Aorta (tissue), 5 donors: ENCODE measurements at regions not wholly inside any gene's neighbourhood (a gene's known extent, or its start where the extent isn't known, plus 50 kb on each side); places are given as distances from the start of the nearest gene placed in this dataset.

Experiments
- ATAC-seq: fragments of 200-7000 bp; cut with Tn5 transposase; one replicate; pipeline ENCODE4 v1.9.1; 2022; ENCODE audit warnings: moderate library complexity; ENCODE audit not compliant: low FRiP score
- DNase-seq, 2 donors: peaks; one replicate each; pipeline ENCODE4 v3.0.0-alpha.2; 2020
- H3K27ac ChIP-seq, 2 donors: one replicate each; pipeline ENCODE4 v1.5.1; 2013; ENCODE audit warnings: low read length in 2 of 2, mild to moderate bottlenecking in 2 of 2, moderate library complexity in 2 of 2, control low read depth in 1 of 2, inconsistent platforms in 1 of 2, low read depth in 1 of 2
- H3K27me3 ChIP-seq, 2 donors: one replicate each; pipeline ENCODE4 v1.6.1; 2013; ENCODE audit warnings: control low read depth in 1 of 2, low read length in 1 of 2, mild to moderate bottlenecking in 1 of 2, moderate library complexity in 1 of 2; ENCODE audit not compliant: insufficient read depth in 2 of 2, control insufficient read depth in 1 of 2
- H3K36me3 ChIP-seq, 2 donors: one replicate each; pipeline ENCODE4 v1.6.1; 2013; ENCODE audit warnings: control low read depth in 1 of 2, low read length in 1 of 2, mild to moderate bottlenecking in 1 of 2; ENCODE audit not compliant: insufficient read depth in 2 of 2, control insufficient read depth in 1 of 2
- H3K4me1 ChIP-seq, 2 donors: one replicate each; pipeline ENCODE4 v1.6.1; 2013; ENCODE audit warnings: low read length in 2 of 2, control low read depth in 1 of 2, mild to moderate bottlenecking in 1 of 2, moderate library complexity in 1 of 2; ENCODE audit not compliant: insufficient read depth in 2 of 2, control insufficient read depth in 1 of 2
- H3K4me3 ChIP-seq, 2 donors: one replicate each; pipeline ENCODE4 v1.5.1; 2013; ENCODE audit warnings: low read length in 2 of 2, control low read depth in 1 of 2, mild to moderate bottlenecking in 1 of 2
- H3K9me3 ChIP-seq: one replicate; pipeline ENCODE4 v1.6.1; 2013; ENCODE audit warnings: mild to moderate bottlenecking, low read length; ENCODE audit not compliant: control insufficient read depth
- WGBS, 2 donors: extraction: QIAGEN DNeasy Blood & Tissue Kit; methylation state at CpG; one replicate each; pipeline ENCODE4 v1.1.7; 2013; 5-methylcytosine and 5-hydroxymethylcytosine counted together
- intact Hi-C, 2 donors: fragments of 100-400 bp; cut with DNase I; formaldehyde crosslinking; loops; one replicate each; pipeline versions ENCODE4 v1.14.2 to v1.15.0; 2022
- donor health status: healthy with polysubstance abuse.
- donor health status: Bipolar disorder and iron deficiency.
- donor health status: DM: no; HTN: no; CAD: no.
- donor health status: DM: no; HTN: no; CAD: no.
- donor health status: DM: yes; HTN: yes; CAD: no.

DNA sequence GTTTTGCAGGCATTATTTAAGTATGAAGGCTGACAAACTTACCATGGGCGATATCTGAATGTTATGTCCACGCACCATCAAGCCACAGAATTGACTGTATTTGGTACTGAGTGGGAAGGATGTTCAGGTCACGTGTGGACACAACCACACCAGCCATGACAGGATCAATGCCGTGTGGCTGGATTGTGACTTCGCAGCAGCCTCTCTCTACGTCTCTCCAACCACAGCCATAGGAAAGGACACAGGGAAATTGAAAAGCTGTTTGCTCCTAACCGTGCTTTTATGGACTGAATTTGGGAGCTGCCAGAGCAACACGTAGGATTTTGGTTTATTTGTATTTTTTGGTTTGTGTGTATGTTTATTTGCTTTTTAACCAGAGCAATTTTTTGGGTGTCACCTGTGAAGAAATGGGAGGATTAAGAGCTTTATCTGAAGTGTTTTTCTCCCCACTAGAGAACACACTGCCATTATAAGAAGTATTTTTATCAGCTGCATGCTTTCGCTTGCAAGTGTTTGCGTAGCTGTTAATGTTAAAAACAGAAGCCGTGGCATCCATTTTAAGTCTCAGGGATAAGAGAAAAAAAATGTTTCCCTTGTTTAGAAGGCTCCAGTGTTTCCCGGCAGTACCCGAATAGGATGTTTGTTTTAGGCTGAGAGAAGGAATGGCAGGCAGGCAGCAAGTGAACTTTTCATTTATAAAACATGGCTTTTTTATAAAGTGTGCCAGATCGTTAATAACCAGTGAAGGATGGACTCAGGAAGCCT is 401.1 kb upstream of the NFE2L3 start:
- H3K27ac ChIP-seq: peak overlapping the region; percentile 96
- H3K9me3 ChIP-seq: no peaks in the 10 kb centered on the region
- intact Hi-C loops: loop anchor here (5.0 kb wide), 2 partner anchors 96 to 101 kb away; no protein-coding TSS in a partner anchor
- H3K4me1 ChIP-seq: peaks cover 0 to 10% of the 10 kb centered on the region in 2 donors
- ATAC-seq (no peak), DNase-seq (no peak)
- no peaks in the 10 kb centered on the region for H3K36me3 ChIP-seq
- WGBS, 2 donors: 43 to 46% methylated on average over 14 of the region's 14 CpGs
- no peaks in the 10 kb centered on the region for H3K27me3 ChIP-seq
- H3K4me3 ChIP-seq: no peak overlapping the region

DNA sequence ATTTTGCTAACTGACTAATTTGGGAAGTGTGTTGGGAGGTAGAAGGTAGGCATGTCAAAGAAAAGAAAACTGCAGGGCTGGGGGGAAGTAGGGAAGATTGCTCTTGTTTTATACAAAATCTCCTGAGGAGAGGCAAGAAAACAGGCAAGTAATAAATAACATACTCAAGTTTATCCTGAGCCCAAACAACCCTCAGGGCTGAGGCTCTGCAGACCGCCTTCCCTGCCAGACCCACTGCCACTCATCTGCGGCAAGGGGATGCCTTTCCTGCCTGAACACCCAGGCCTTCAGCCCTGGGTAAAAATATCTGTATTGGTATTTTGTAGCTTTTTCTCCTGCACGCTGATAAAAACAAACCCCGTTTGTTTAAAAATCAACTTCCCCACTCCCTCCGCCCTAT is 399.8 kb upstream of the NFE2L3 start:
- ATAC-seq: no peak
- H3K36me3 ChIP-seq: no peaks in the 10 kb centered on the region
- WGBS, 2 donors: 95% methylated on average over 5 of the region's 5 CpGs
- H3K4me3 ChIP-seq: no peak overlapping the region
- H3K4me1 ChIP-seq: peaks cover 0 to 10% of the 10 kb centered on the region in 2 donors
- no peaks in the 10 kb centered on the region for H3K27me3 ChIP-seq
- no peak for DNase-seq
- peak overlapping the region; percentile 52 to 59 for H3K27ac ChIP-seq
- no peaks in the 10 kb centered on the region for H3K9me3 ChIP-seq
- intact Hi-C loops: loop anchor here (5.0 kb wide), 2 partner anchors 95 to 100 kb away; no protein-coding TSS in a partner anchor

DNA sequence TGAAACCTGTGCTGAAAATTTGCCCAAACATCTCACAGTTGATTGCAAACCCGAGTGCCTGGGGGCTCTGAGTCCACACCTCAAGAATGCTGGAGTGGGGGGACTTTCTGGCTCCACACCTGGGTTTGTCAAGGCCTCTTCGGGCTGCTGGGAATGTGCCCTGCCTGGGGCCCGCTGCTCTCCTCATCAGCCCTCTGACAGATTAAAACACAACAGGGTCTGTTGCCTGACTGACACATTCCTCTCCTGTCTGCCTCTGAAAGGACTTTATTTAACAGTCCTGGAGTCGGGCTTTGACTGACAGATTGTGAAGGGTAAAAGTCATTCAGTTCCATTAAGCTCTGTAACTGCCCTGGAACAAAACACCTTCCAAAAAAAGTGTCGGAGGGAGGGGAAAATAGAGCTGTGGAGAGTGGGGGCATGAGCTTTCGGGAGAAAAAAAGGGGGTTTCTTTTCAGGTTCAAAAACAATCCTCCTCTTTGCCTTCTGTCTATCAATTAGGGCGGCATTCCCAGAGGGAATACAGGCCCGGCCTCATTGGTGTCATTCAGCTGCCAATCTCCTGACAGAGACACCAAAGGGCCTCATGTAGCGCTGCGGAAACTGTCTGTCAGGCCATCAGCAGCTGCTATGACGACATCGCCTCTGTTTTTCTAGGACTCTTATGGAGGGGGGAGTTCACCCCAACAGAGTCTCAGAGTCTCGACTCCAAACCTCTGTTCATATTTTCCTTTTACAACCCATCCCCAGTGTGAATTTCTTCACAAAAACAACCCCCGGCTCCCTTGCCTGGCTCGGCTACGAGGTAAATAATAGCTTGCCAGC is 398.8 kb upstream of the NFE2L3 start:
- Histone ChIP-seq H3K36me3 (no peaks in the 10 kb centered on the region), H3K27ac (peak overlapping the region; percentile 10 to 72), H3K9me3 (no peaks in the 10 kb centered on the region), H3K4me3 (no peak overlapping the region), H3K4me1 (peaks cover 0 to 10% of the 10 kb centered on the region in 2 donors), H3K27me3 (no peaks in the 10 kb centered on the region)
- 30 to 38% methylated on average over 16 of the region's 16 CpGs for WGBS, 2 donors
- no peak for DNase-seq
- intact Hi-C loops: loop anchor here (5.0 kb wide), 2 partner anchors 94 to 99 kb away; no protein-coding TSS in a partner anchor
- peak; percentile 63 for ATAC-seq

DNA sequence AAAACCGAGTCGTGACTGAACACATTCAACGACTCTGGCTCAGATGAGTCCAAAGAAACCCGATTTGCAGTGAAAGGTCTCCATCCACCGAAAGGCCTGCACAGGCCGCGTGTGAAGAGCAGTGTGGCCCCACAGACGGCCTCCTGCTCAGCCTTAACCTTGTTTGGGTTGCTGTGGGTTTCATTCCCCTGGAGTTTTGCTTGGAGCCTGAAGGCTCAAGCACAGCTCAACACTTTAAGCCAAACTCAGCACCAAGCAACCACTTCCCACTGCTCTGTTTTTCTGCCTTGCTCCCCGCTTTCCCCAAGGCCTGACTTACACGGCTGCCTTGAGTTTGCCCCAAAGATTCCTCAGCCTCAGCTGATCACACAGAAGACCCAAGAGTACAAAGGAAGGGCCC is 398.2 kb upstream of the NFE2L3 start:
- WGBS, 2 donors: 28 to 32% methylated on average over 10 of the region's 10 CpGs
- DNase-seq (no peak), ATAC-seq (peak; percentile 48)
- Histone ChIP-seq H3K4me3 (no peak overlapping the region), H3K4me1 (peaks cover 0 to 10% of the 10 kb centered on the region in 2 donors), H3K36me3 (no peaks in the 10 kb centered on the region), H3K9me3 (no peaks in the 10 kb centered on the region), H3K27me3 (no peaks in the 10 kb centered on the region), H3K27ac (peak overlapping the region; percentile 62 to 72)
- intact Hi-C loops: loop anchor here (5.0 kb wide), 2 partner anchors 93 to 98 kb away; no protein-coding TSS in a partner anchor

DNA sequence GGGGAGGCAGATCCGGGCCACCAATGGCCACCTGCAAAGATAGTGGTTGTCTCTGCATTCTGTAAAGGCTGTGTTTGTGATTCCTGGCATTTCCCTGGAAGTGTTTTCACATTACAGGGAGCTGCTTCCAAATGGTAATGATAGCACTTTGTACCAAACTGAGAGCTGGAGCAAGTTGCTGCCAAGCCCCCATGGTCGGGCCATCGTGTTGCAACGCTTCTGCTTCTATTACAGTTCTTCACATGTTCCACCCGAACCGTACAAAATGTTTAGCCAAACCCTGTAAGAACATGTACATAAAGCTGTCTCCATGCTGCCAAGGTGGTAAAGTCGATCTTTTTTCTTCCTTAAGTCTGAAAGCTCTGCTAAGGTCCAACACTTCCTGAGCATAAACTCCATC is 397.7 kb upstream of the NFE2L3 start:
- Histone ChIP-seq H3K9me3 (no peaks in the 10 kb centered on the region), H3K27ac (peak overlapping the region; percentile 36 to 72), H3K4me1 (peaks cover 0 to 10% of the 10 kb centered on the region in 2 donors), H3K27me3 (no peaks in the 10 kb centered on the region), H3K36me3 (no peaks in the 10 kb centered on the region), H3K4me3 (no peak overlapping the region)
- 54 to 60% methylated on average over 7 of the region's 7 CpGs for WGBS, 2 donors
- intact Hi-C loops: loop anchor here (5.0 kb wide), 2 partner anchors 93 to 98 kb away; no protein-coding TSS in a partner anchor
- no peak for DNase-seq
- ATAC-seq: no peak

DNA sequence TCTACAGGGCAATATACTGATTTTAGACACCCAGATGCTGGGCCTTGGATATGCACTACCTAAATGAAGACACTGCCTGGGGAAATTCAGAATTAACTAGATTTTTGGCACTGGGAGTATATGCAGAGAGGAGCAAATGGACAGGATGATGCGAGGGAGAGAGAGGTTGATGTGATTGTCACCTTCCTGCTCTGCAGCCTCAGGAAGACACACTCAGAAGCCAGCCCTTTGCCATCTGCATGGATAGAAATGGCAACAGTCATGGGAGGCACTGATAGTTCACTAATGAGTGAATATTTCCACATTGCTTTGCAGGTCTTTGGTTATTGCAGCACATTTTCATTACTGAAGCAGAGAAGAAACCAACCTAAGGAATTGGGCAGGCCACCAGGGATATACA is 397.2 kb upstream of the NFE2L3 start:
- peaks cover 0 to 14% of the 10 kb centered on the region in 2 donors for H3K4me1 ChIP-seq
- WGBS, 2 donors: 100% methylated on average over 1 of the region's 1 CpG
- intact Hi-C loops: loop anchor here (5.0 kb wide), 5 partner anchors 38 to 98 kb away; no protein-coding TSS in a partner anchor

DNA sequence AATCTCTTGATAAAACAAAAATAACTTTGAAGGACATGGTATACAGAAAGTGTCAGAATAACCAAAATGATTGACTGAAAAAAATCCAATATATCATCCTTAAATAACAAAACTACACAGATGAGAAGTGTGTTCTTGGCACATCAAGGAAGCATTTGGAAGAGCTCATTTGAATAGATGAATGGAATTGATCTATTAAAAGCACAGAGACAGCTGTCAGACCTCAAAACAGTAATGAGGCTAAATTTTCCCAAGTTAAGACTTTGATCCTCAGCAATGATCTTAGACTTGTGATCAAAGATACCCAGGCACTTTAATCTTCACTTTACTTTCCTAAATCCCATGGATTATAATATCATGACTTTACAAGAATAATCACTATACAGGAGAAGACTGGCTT is 395.4 kb upstream of the NFE2L3 start:
- no peaks in the 10 kb centered on the region for H3K36me3 ChIP-seq
- intact Hi-C loops: loop anchor here (5.0 kb wide), 3 partner anchors 36 to 51 kb away; no protein-coding TSS in a partner anchor
- H3K27me3 ChIP-seq: no peaks in the 10 kb centered on the region
- H3K27ac ChIP-seq: no peak overlapping the region
- H3K9me3 ChIP-seq: no peaks in the 10 kb centered on the region
- no peak overlapping the region for H3K4me3 ChIP-seq
- DNase-seq (no peak), ATAC-seq (no peak)
- H3K4me1 ChIP-seq: peaks cover 0 to 15% of the 10 kb centered on the region in 2 donors

More for the DNA sequence above, 397.2 kb upstream of the NFE2L3 start:
- ATAC-seq (no peak), DNase-seq (no peak)
- Histone ChIP-seq H3K27ac (peak overlapping the region; percentile 36 to 56), H3K4me3 (no peak overlapping the region), H3K36me3 (no peaks in the 10 kb centered on the region), H3K27me3 (no peaks in the 10 kb centered on the region), H3K9me3 (no peaks in the 10 kb centered on the region)

DNA sequence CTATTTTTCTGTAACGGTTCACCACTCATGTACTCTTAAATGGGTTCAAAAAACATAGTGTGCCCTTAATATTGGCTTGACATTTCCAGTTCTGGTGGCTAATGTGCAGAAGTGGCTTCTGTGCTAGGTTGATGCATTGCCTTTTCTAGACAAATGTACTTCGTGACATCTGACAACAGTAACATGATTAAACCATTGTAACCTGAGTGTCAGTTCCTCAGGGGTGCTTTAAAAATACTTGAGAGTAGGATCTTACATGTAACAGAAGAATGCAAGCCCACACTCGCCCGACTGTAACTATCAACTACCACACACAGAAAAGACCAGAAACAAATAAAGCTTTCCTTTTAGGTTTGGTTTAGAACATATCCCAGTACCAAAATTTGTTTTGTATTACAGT is 393.4 kb upstream of the NFE2L3 start:
- H3K9me3 ChIP-seq: no peaks in the 10 kb centered on the region
- H3K4me1 ChIP-seq: peaks cover 0 to 15% of the 10 kb centered on the region in 2 donors
- no peak overlapping the region for H3K4me3 ChIP-seq
- DNase-seq (no peak), ATAC-seq (no peak)
- H3K27me3 ChIP-seq: no peaks in the 10 kb centered on the region
- 88 to 94% methylated on average over 4 of the region's 4 CpGs for WGBS, 2 donors
- intact Hi-C loops: loop anchor here (5.0 kb wide), 3 partner anchors 34 to 49 kb away; no protein-coding TSS in a partner anchor
- H3K27ac ChIP-seq: no peak overlapping the region
- H3K36me3 ChIP-seq: no peaks in the 10 kb centered on the region
